MCF 10A (cell line): ENCODE measurements at regions not wholly inside any gene's neighbourhood (a gene's known extent, or its start where the extent isn't known, plus 50 kb on each side); places are given as distances from the start of the nearest gene placed in this dataset.

Source experiments
- BruUV-seq: library from RNA; stranded (reverse); fragments of 400-500 nt; replicated peaks from 2 replicates; lab custom pipeline; 2021; lab: Mats Ljungman, UMichigan
- CTCF ChIA-PET: fragments of 300-600 bp; sonication (Branson Sonifier 250); formaldehyde crosslinking; extraction: SDS; loops from one replicate; lab custom pipeline; 2021; ENCODE audit warnings: antibody characterized with exemption, inconsistent platforms; lab: Yijun Ruan, JAX
- POLR2A ChIA-PET: fragments of 300-600, 350-650 bp; sonication (Branson Sonifier 250); formaldehyde crosslinking; extraction: SDS; loops from one replicate; lab custom pipeline; 2020; ENCODE audit warnings: antibody characterized with exemption, inconsistent platforms; lab: Yijun Ruan, JAX
- DNase-seq: peaks from one replicate; pipeline ENCODE4 v3.0.0-alpha.2; 2018; ENCODE audit not compliant: unreplicated experiment
- H3K27ac Mint-ChIP-seq: one replicate; pipeline ENCODE4 v1.8.0; 2022; ENCODE audit warnings: mild to moderate bottlenecking, low read depth, mixed read lengths; ENCODE audit not compliant: unreplicated experiment
- H3K27me3 Mint-ChIP-seq: one replicate; pipeline ENCODE4 v1.8.0; 2022; ENCODE audit warnings: mixed read lengths; ENCODE audit not compliant: insufficient read depth, unreplicated experiment
- H3K36me3 Mint-ChIP-seq: one replicate; pipeline ENCODE4 v1.8.0; 2022; ENCODE audit warnings: mild to moderate bottlenecking, moderate library complexity, mixed read lengths; ENCODE audit not compliant: insufficient read depth, unreplicated experiment
- H3K4me1 Mint-ChIP-seq: one replicate; pipeline ENCODE4 v1.8.0; 2022; ENCODE audit warnings: mixed read lengths; ENCODE audit not compliant: insufficient read depth, unreplicated experiment
- H3K4me3 Mint-ChIP-seq: one replicate; pipeline ENCODE4 v1.8.0; 2022; ENCODE audit warnings: mild to moderate bottlenecking, moderate library complexity, mixed read lengths; ENCODE audit not compliant: unreplicated experiment
- H3K9me3 Mint-ChIP-seq: one replicate; pipeline ENCODE4 v1.8.0; 2022; ENCODE audit warnings: mixed read lengths; ENCODE audit not compliant: unreplicated experiment
- intact Hi-C: fragments of 100-400 bp; cut with micrococcal nuclease; formaldehyde crosslinking; loops from 2 replicates; pipeline ENCODE4 v1.14.1; 2022
- TF ChIP-seq, protein P1 (sequence below): fragments of 200-600 bp; IDR thresholded peaks from one replicate; pipeline ENCODE4 v1.8.0; 2022; ENCODE audit warnings: antibody characterized with exemption, mild to moderate bottlenecking; ENCODE audit not compliant: unreplicated experiment

DNA sequence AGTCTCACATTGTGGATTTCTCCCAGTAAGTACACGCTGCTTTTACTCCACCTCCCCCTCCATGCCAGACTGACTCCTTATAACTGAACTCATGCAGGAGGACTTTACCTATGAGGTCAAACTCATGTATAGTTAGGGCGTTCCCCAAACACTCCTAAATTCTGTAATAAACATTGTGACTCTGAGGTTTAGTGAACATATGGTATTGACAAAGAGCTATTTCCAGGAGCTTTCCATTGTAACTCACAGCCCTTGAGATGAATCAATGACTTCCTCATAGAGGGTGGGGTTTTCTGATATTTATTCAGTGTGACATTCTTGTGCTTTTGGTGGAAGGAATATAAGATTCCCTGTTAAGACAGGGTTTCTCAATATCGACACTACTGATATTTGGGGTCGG, 337.4 kb upstream of the SLC14A2 start:
- Mint-ChIP-seq H3K27me3 (peaks cover 15% of the 10 kb centered on the region), H3K4me1 (no peaks in the 10 kb centered on the region), H3K9me3 (peaks cover 5% of the 10 kb centered on the region), H3K27ac (no peak overlapping the region), H3K36me3 (no peaks in the 10 kb centered on the region), H3K4me3 (no peak overlapping the region)
- TF ChIP-seq, protein P1, sequence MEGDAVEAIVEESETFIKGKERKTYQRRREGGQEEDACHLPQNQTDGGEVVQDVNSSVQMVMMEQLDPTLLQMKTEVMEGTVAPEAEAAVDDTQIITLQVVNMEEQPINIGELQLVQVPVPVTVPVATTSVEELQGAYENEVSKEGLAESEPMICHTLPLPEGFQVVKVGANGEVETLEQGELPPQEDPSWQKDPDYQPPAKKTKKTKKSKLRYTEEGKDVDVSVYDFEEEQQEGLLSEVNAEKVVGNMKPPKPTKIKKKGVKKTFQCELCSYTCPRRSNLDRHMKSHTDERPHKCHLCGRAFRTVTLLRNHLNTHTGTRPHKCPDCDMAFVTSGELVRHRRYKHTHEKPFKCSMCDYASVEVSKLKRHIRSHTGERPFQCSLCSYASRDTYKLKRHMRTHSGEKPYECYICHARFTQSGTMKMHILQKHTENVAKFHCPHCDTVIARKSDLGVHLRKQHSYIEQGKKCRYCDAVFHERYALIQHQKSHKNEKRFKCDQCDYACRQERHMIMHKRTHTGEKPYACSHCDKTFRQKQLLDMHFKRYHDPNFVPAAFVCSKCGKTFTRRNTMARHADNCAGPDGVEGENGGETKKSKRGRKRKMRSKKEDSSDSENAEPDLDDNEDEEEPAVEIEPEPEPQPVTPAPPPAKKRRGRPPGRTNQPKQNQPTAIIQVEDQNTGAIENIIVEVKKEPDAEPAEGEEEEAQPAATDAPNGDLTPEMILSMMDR, result no peak
- ChIA-PET POLR2A (no interaction called here), CTCF (interaction anchor here (0.6 to 6.5 kb wide), 5 partner anchors 16 to 135 kb away, joined by 3 to 138 read pairs (median 3); no protein-coding TSS in a partner anchor)
- no TSS peak for BruUV-seq
- no peak for DNase-seq
- intact Hi-C loops, result no loop called here

DNA sequence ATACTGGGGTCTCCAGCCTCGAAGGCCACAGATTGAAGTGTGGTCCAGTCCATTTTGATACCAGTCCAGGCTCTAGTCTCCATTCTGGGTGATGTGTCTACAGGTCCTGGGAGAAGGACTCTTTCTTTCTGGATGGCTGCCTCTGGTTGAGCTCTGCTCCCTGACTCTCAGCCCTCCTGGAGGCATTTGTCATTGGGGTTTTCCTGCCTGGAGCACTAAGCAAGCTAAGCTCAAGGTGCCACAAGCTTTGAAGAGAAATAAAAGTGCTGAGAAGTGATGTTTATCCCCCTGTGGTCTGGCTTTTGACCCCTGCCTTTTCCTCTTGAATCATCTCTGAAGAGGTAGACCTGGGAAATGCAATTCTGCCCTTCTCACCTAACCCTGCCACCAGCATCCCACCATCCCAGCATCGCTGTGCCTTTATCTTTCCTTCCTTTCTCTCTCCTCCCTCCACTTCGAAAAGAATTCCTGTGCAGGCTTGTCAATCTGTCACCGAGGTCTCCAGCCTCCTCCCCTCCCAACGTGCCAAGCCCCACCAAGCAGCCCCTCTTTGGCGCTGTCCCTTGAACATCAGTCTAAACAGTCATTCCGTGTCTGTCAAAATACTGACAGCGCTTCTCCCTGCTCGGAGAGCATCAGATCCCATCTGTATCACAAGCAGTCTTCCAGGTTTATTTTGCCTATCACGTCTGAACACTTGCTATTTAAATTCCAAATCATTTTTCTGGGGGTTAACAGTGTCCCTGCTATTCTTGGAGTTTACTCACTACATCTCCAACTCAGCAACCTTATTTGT, 334.6 kb upstream of the SLC14A2 start:
- Mint-ChIP-seq H3K9me3 (no peaks in the 10 kb centered on the region), H3K36me3 (no peaks in the 10 kb centered on the region), H3K27ac (no peak overlapping the region), H3K4me1 (no peaks in the 10 kb centered on the region), H3K4me3 (no peak overlapping the region), H3K27me3 (peaks cover 18% of the 10 kb centered on the region)
- TF ChIP-seq, protein P1, result no peak
- intact Hi-C loops, result no loop called here
- ChIA-PET CTCF (no interaction called here), POLR2A (no interaction called here)
- no TSS peak for BruUV-seq
- DNase-seq, result no peak

GRCh38 chr18:45282101-45282812, 333.0 kb upstream of the SLC14A2 start:
- intact Hi-C loops, result no loop called here
- H3K27me3 Mint-ChIP-seq, result peaks cover 18% of the 10 kb centered on the region
- H3K9me3 Mint-ChIP-seq, result no peaks in the 10 kb centered on the region
- no peaks in the 10 kb centered on the region for H3K36me3 Mint-ChIP-seq
- ChIA-PET CTCF (interaction anchor here (0.6 to 1.8 kb wide), 11 partner anchors 9 to 287 kb away, joined by 3 to 12 read pairs (median 3); no protein-coding TSS in a partner anchor), POLR2A (interaction anchor here (0.7 kb wide), 1 partner anchor 158 kb away, joined by 3 read pairs; no protein-coding TSS in a partner anchor)
- TF ChIP-seq, protein P1, result peak; percentile 21
- no TSS peak for BruUV-seq
- DNase-seq, result peak; percentile 30
- no peak overlapping the region for H3K4me3 Mint-ChIP-seq
- H3K4me1 Mint-ChIP-seq, result no peaks in the 10 kb centered on the region
- no peak overlapping the region for H3K27ac Mint-ChIP-seq

GRCh38 chr18:45284174-45284573, 331.1 kb upstream of the SLC14A2 start:
- Mint-ChIP-seq H3K27ac (no peak overlapping the region), H3K9me3 (no peaks in the 10 kb centered on the region), H3K4me3 (no peak overlapping the region), H3K36me3 (no peaks in the 10 kb centered on the region), H3K4me1 (no peaks in the 10 kb centered on the region), H3K27me3 (peaks cover 18% of the 10 kb centered on the region)
- no peak for DNase-seq
- POLR2A ChIA-PET, result no interaction called here
- TF ChIP-seq, protein P1, result no peak
- CTCF ChIA-PET, result interaction anchor here (1.3 kb wide), 1 partner anchor 9 kb away, joined by 3 read pairs; no protein-coding TSS in a partner anchor
- BruUV-seq, result no TSS peak
- intact Hi-C loops, result no loop called here
